ENCODE measurements at regions not wholly inside any gene's neighbourhood (a gene's known extent, or its start where the extent isn't known, plus 50 kb on each side); places are given as distances from the start of the nearest gene placed in this dataset.
"Not testable (repeated sequence)": the region's sequence is repeated elsewhere in the genome, so short reads cannot be mapped to it uniquely, and the experiment has no call there.

DNA sequence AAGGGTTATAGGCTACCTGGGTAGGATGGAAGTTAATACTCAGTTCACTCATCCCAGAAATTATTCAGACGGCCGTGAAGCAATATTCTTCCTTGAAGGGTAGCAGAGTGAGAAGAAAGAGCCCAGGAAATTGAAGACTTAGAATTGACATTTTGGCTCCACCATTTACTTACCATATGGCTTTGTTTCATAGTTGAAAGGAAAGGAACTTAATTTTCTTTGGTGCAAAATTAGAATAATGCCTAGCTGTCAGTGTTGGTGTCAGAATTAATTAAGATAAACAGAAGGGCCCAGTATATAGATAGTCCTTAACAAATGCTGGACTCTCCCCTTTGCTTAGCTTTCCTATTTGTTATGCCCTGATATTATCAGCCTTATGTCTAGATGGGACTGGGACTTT lies 263.2 kb downstream of the KCNJ3 start:
- DNase-seq, result no peak

DNA sequence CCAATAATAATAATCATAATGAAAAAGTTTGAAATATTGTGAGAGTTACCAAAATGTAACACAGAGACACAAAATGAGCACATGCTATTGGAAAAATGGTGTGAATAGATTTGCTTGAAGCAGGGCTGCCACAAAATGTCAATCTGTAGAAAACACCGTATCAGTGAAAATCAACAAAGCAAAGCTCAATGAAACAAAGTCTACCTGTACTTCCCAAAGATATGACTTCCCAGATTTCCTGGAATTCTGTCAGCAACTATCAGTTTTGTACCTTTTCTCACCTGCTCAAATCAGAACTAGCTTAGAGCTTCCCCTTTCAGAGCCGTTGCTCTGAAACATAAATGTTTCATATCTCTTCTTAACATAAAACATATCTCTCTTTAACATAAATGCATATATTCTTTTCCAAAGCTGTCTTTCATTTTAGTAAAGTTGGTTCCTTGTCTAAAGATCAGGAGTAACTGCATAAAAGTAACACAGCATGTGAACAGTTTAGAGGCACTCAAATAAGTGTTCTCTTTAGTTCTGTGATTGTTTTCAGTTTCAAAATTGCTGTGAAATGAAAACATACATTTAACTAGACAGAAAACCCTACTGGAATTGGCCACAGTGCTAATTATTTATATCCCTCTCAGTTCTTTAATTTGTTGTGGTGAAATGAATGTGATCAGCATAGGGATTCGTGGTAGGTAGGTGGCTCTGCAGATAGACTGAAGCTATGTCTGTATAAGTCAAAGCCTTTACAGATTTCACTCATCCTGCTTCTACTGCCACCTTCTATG lies 262.5 kb downstream of the KCNJ3 start:
- no peak for DNase-seq

DNA sequence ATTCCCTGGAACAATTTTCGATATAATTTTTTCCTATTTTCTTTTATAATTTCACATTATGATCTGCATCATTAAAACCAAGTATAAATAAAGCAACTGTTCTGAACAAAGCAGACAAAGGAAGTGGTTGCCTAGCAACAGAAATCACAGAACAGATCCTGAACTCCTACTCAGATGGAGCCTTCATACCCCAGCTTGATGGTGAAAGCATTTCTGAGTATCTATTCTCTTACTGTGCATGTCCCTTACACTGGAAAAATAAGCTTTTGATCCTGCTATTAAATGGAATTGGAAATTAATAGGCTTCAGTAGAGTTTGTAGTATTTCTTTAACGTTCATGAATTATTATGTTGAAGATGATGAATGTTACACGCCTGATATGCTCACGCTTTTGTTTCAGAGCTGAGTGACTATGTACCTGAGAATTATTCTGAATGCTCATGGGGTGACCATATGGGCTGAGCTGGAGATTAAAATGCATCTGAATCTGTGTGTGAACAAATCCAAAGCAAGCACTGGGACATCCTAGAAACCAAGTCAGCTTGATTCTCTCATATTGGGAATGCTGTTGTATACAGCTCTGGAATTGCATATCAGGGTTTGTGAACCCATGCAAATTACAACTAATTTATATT lies 254.0 kb downstream of the KCNJ3 start:
- no peak for DNase-seq

DNA sequence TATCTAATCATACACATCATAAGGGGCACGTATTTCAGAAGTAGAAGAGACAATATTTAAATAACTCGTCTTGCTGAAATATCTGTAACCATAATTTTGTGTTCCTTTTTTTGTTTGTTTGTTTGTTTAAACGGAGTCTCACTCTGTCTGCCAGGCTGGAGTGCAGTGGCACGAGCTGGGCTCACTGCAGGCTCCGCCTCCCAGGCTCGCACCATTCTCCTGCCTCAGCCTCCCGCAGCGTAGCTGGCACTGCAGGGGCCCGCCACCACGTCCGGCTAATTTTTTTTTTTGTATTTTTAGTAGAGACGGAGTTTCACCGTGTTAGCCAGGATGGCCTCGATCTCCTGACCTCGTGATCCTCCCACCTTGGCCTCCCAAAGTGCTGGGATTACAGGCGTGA lies 248.9 kb downstream of the KCNJ3 start:
- DNase-seq, result not testable (repeated sequence)

DNA sequence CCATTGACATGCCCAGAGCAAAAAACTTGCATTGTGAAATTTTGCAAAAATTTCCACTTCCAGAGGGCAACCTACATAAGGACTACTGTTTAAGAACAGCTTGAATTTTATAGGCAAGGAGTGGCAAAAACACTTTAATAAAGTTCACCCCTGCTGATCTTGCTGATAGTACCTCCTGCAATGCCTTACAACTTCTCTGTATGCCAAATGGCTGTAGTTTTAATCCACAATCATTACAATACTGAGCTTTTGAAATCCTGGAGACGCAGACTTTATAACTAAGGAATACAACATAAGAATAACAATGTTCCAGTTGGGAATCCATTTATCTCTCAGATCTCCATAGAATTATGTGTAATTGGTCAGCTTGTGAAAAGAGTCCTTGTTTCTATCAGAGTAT lies 247.5 kb downstream of the KCNJ3 start:
- no peak for DNase-seq

DNA sequence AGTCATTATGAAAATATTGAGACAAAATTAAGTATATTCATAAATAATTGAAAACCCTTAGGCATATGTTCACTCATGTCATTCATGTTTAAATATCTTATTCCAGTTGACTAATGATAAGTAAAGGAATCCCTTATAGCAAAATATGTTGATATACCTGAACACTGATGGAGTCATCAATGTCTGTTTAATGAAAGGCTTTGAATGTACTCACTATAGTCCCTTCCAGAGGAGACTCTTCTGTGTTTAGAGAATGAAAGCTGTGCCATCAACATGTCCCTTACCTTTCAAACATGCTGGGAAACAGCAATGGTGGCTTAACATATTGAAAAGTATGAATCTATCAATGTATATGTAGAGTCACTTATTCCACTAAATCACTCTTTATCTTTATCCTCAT lies 242.9 kb downstream of the KCNJ3 start:
- no peak for DNase-seq

DNA sequence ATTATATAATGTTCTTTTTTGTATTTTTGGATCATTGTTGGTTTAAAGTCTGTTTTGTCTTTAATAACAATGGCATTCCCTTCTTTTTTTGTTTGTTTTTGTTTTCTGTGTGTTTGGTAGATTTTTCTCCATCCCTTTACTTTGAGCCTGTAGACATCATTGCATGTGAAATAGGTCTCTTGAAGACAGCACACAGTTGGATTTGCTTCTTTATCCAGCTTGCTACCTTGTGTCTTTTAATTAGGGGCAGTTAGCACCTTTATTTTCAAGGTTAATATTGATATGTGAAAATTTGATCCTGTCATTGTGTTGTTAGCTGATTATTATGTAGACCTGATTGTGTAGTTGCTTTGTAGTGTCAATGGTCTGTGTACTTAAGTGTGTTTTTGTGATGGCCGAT lies 235.7 kb downstream of the KCNJ3 start:
- no peak for DNase-seq

DNA sequence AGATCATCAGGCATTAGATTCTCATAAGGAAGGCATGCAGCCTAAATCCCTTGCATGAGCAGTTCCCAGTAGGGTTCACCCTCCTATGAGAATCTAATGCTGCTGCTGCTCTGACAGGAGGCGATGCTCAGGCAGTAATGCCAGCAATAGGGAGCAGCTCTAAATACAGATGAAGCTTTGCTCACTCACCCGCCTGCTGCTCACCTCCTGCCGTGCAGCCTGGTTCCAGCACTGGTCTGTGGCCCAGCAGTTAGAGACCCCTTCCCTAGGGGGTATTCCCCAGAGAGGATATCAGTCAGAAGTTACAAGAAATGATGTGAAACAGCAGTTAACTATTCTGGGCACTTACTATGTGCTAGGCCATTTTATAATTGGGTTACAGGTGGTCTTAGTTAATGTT lies 226.0 kb downstream of the KCNJ3 start:
- DNase-seq, result no peak

DNA sequence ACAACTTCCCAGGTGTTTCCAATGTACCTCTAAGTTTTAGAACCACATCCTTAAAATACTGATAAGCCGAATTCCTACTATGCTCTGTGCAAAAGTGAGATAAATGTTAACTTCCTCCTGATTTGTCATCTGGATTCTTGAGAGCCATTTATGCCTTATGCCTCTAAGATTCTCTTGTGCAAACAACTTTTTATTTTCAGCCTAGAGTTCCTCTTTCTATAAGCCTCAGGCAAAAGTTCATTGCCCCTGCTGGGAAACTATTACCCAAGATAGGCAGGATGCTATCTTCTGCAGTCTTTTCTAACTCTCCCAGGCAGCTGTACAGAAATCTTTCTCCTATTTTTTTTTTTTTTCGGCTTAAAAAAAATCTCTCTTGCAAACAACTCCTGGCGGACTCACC lies 216.1 kb downstream of the KCNJ3 start:
- no peak for DNase-seq

DNA sequence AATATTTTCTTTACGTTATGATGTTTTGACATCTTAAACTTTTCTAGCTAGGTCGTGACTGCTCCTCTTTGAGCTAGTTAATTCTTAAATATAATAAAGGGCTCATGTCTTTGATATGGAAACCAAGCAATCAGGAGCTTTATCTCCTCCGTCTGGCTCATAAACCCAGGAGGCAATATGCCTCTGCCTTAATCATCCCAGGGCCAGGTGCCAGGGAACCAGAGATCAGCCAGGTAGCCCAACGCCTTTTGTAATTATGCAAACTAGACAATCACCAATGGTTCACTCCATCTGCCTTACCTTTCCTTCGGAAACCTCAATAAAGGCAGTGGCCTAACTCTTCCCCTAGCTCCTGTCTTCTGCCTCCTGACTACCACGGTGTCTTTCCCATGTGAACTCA lies 213.7 kb downstream of the KCNJ3 start:
- DNase-seq, result no peak

DNA sequence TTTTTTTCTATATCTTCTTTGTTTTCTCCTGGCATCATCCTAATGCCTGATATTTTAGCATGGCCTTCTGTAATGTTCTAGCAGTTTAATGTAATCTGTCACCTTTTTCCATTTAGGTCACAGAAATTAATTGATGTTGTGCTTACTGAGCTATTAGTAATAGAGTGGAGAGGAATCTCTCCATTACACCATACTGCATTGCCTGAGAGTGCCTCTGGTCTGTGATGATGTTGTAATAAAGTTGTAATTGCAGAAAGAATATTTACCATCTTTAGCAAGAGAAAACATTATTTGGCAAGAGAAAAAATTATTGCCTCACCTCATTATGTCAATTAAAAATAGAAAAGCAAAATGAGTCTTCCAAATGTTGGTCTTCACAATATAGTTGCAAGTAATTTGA lies 213.2 kb downstream of the KCNJ3 start:
- DNase-seq, result no peak

DNA sequence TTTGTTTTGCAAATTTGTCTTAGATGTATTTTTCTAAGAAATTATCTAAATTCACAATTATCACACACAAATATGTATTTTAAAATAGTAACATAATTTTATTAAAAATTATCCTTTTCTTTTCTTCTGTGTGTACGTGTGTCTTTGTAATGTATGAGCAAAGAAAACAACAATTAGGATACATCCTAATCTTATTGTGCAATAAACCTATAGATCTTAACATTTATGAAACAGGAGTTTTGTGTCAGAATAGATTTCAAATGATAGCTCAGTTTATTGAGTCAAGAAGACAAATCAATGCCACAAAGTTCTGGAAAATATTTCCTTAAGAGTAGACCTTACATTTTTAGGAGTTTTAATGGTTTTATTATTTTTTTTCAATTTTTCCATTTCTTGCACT lies 212.2 kb downstream of the KCNJ3 start:
- no peak for DNase-seq

DNA sequence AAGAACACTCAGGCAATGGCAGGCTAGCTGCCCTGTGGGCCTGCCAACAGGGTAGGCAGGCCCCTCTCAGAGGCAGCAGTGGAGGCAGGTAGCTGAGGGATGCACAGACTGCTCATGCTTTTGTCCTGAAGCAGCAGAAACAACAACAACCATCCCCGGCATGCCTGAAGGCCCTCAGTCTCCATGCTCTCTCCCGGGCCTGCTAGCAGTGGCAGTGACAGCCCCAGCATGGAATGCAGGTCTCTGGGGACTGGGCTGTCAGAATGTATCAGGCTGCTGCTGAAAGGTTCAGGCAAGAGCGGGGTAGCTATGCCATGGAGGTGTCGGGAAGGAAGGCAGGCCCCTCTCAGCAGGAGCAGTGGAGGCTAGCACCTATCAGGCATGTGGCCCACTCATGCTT lies 209.8 kb downstream of the KCNJ3 start:
- DNase-seq, result no peak
